ENCODE measurements at regions not wholly inside any gene's neighbourhood (a gene's known extent, or its start where the extent isn't known, plus 50 kb on each side); places are given as distances from the start of the nearest gene placed in this dataset.

DNA sequence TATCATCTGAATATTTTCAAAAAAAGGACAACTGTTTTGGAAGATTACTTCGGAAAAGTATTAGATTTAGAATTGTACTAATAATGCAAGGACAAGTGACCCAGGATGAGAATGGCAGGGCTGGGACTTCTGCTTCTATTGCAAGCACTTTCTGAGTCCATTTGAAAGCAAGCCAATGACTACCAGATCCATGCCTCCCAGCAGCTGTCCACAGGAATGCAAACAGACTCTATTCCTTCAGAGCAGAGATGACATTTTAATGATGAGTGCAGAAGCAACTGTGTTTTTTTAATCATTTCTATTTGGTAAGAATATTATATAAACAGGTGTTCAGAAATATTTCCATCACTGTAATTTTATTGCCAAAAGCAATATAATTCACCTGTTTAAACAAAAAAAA is 456.7 kb downstream of the SOX11 start:
- TF ChIP-seq, protein P1, sequence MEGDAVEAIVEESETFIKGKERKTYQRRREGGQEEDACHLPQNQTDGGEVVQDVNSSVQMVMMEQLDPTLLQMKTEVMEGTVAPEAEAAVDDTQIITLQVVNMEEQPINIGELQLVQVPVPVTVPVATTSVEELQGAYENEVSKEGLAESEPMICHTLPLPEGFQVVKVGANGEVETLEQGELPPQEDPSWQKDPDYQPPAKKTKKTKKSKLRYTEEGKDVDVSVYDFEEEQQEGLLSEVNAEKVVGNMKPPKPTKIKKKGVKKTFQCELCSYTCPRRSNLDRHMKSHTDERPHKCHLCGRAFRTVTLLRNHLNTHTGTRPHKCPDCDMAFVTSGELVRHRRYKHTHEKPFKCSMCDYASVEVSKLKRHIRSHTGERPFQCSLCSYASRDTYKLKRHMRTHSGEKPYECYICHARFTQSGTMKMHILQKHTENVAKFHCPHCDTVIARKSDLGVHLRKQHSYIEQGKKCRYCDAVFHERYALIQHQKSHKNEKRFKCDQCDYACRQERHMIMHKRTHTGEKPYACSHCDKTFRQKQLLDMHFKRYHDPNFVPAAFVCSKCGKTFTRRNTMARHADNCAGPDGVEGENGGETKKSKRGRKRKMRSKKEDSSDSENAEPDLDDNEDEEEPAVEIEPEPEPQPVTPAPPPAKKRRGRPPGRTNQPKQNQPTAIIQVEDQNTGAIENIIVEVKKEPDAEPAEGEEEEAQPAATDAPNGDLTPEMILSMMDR (conservative IDR thresholded peaks at IDR 0.05), result no peak
- TF ChIP-seq ZFX (IDR thresholded peaks at IDR 0.05), result no peak
